Progenitor cell of endocrine pancreas (in vitro differentiated cells): ENCODE measurements at regions not wholly inside any gene's neighbourhood (a gene's known extent, or its start where the extent isn't known, plus 50 kb on each side); places are given as distances from the start of the nearest gene placed in this dataset.
"Not testable (repeated sequence)": the region's sequence is repeated elsewhere in the genome, so short reads cannot be mapped to it uniquely, and the experiment has no call there.

Experiments
- DNase-seq: peaks from one replicate; pipeline ENCODE4 v3.0.0; 2021; ENCODE audit warnings: low spot score; ENCODE audit not compliant: unreplicated experiment
- H3K27ac Mint-ChIP-seq: 2 replicates; pipeline ENCODE4 v1.8.0; 2021; ENCODE audit warnings: mild to moderate bottlenecking, moderate library complexity, mixed read lengths
- H3K27me3 Mint-ChIP-seq: 2 replicates; pipeline ENCODE4 v1.8.0; 2021; ENCODE audit warnings: mixed read lengths
- H3K36me3 Mint-ChIP-seq: 2 replicates; pipeline ENCODE4 v1.8.0; 2022; ENCODE audit warnings: mixed read lengths; ENCODE audit not compliant: insufficient read depth
- H3K4me1 Mint-ChIP-seq: 2 replicates; pipeline ENCODE4 v1.8.0; 2021; ENCODE audit warnings: low read depth, mixed read lengths
- H3K4me3 Mint-ChIP-seq: 2 replicates; pipeline ENCODE4 v1.8.0; 2021; ENCODE audit warnings: low read depth, mild to moderate bottlenecking, moderate library complexity, mixed read lengths
- H3K9me3 Mint-ChIP-seq: 2 replicates; pipeline ENCODE4 v1.8.0; 2021; ENCODE audit warnings: low read depth, mixed read lengths
- CTCF ChIP-seq: fragments of 200-600 bp; sonication (generic); IDR thresholded peaks from one replicate; pipeline ENCODE4 v1.5.0; 2021; ENCODE audit warnings: antibody characterized with exemption, mild to moderate bottlenecking; ENCODE audit not compliant: unreplicated experiment

GRCh38 chr13:91249861-91250260, 97.6 kb upstream of the MIR17HG start:
- DNase-seq: no peak
- no peaks in the 10 kb centered on the region for H3K9me3 Mint-ChIP-seq
- TF ChIP-seq CTCF: no peak
- no peaks in the 10 kb centered on the region for H3K27me3 Mint-ChIP-seq
- no peak overlapping the region for H3K27ac Mint-ChIP-seq
- H3K4me3 Mint-ChIP-seq: no peak overlapping the region
- H3K36me3 Mint-ChIP-seq: no peaks in the 10 kb centered on the region
- H3K4me1 Mint-ChIP-seq: peaks cover 11% of the 10 kb centered on the region

DNA sequence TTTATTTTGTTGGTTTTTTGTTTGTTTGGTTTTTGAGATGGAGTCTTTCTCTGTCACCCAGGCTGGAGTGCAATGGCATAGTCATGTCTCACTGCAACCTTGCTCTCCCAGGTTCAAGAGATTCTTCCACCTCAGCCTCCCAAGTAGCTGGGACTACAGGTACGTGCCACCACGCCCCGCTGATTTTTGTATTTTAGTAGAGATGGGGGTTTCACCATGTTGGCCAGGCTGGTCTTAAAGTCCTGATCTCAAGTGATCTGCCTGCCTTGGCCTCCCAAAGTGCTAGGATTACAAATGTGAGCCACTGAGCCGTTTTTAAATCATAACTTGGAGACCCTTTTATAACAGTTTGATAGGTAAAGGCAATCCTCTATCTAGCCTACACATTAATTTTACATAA, 95.9 kb upstream of the MIR17HG start:
- H3K36me3 Mint-ChIP-seq, H3K27ac Mint-ChIP-seq, H3K4me1 Mint-ChIP-seq, DNase-seq, H3K27me3 Mint-ChIP-seq, H3K4me3 Mint-ChIP-seq, H3K9me3 Mint-ChIP-seq: not testable (repeated sequence)

DNA sequence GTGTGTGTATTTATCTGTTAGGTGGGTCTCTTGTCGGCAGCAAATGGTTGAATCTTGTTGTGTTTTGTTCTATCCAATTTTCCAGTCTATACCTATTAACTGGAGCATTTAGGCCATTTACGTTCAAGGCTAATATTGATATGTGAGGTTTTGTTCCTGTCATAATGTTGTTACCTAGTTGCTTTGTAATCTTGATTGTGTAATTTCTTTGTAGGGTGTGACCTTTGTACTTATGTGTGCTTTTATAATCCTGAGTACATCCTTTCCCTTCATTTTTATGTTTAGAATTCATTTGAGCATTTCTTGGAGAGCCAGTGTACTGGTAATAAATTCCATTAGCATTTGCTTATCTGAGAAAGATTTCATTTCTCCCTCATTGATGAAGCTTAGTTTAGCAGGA, 83.0 kb upstream of the MIR17HG start:
- no peaks in the 10 kb centered on the region for H3K36me3 Mint-ChIP-seq
- TF ChIP-seq CTCF: no peak
- no peak overlapping the region for H3K27ac Mint-ChIP-seq
- DNase-seq: no peak
- no peak overlapping the region for H3K4me3 Mint-ChIP-seq
- H3K27me3 Mint-ChIP-seq: no peaks in the 10 kb centered on the region
- peaks cover 35% of the 10 kb centered on the region for H3K9me3 Mint-ChIP-seq
- peaks cover 2% of the 10 kb centered on the region for H3K4me1 Mint-ChIP-seq

GRCh38 chr13:91269237-91269636, 78.2 kb upstream of the MIR17HG start:
- Mint-ChIP-seq H3K27ac (no peak overlapping the region), H3K36me3 (no peaks in the 10 kb centered on the region), H3K4me1 (peaks cover 7% of the 10 kb centered on the region), H3K4me3 (no peak overlapping the region), H3K9me3 (peaks cover 13% of the 10 kb centered on the region), H3K27me3 (no peaks in the 10 kb centered on the region)
- TF ChIP-seq CTCF: no peak
- no peak for DNase-seq

DNA sequence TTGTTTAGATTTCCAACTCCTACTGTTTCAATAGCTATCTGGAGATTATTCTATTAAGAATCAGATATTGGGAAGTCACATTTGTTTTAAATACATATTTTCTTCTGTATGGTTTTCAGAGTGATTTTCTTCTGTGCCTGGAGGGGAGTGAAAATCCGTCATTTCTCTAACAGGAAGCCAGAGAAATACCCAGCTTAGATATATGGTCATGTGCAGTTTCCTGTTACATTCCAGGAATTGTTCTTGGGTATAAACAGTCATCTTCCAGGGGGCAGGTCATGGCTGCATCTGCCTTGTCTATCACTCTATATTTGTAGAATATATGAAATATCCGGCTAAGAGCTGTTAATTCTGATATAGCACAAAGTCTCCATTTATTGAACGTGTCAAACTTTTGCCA, 77.5 kb upstream of the MIR17HG start:
- H3K4me3 Mint-ChIP-seq: no peak overlapping the region
- H3K36me3 Mint-ChIP-seq: no peaks in the 10 kb centered on the region
- H3K9me3 Mint-ChIP-seq: peaks cover 5% of the 10 kb centered on the region
- peaks cover 7% of the 10 kb centered on the region for H3K4me1 Mint-ChIP-seq
- H3K27me3 Mint-ChIP-seq: no peaks in the 10 kb centered on the region
- TF ChIP-seq CTCF: no peak
- peak overlapping the region; percentile 37 for H3K27ac Mint-ChIP-seq
- DNase-seq: no peak

GRCh38 chr13:91272235-91272777, 75.2 kb upstream of the MIR17HG start:
- no peak overlapping the region for H3K4me3 Mint-ChIP-seq
- H3K9me3 Mint-ChIP-seq: peaks cover 6% of the 10 kb centered on the region
- TF ChIP-seq CTCF: no peak
- H3K36me3 Mint-ChIP-seq: no peaks in the 10 kb centered on the region
- no peak for DNase-seq
- peaks cover 7% of the 10 kb centered on the region for H3K4me1 Mint-ChIP-seq
- no peaks in the 10 kb centered on the region for H3K27me3 Mint-ChIP-seq
- no peak overlapping the region for H3K27ac Mint-ChIP-seq
